GM12875 (cell line): ENCODE measurements at regions not wholly inside any gene's neighbourhood (a gene's known extent, or its start where the extent isn't known, plus 50 kb on each side); places are given as distances from the start of the nearest gene placed in this dataset.
"Not testable (repeated sequence)": the region's sequence is repeated elsewhere in the genome, so short reads cannot be mapped to it uniquely, and the experiment has no call there.

ENCODE experiments used
- H3K4me3 ChIP-seq: one replicate; pipeline ENCODE4 v1.5.1; 2011; ENCODE audit warnings: low read depth, low read length, control low read depth
- TF ChIP-seq, protein P1 (sequence below): IDR thresholded peaks from 2 replicates; pipeline ENCODE4 v1.5.1; 2011; ENCODE audit warnings: low read depth, mild to moderate bottlenecking, control low read depth, inconsistent platforms, low read length, moderate library complexity, borderline replicate concordance; ENCODE audit not compliant: insufficient read depth

- H3K4me3 ChIP-seq, result no peak overlapping the region
- TF ChIP-seq, protein P1, sequence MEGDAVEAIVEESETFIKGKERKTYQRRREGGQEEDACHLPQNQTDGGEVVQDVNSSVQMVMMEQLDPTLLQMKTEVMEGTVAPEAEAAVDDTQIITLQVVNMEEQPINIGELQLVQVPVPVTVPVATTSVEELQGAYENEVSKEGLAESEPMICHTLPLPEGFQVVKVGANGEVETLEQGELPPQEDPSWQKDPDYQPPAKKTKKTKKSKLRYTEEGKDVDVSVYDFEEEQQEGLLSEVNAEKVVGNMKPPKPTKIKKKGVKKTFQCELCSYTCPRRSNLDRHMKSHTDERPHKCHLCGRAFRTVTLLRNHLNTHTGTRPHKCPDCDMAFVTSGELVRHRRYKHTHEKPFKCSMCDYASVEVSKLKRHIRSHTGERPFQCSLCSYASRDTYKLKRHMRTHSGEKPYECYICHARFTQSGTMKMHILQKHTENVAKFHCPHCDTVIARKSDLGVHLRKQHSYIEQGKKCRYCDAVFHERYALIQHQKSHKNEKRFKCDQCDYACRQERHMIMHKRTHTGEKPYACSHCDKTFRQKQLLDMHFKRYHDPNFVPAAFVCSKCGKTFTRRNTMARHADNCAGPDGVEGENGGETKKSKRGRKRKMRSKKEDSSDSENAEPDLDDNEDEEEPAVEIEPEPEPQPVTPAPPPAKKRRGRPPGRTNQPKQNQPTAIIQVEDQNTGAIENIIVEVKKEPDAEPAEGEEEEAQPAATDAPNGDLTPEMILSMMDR, result no peak
Observed at GRCh38 chr6:114886670-114887436, 544.0 kb upstream of the HS3ST5 start.

DNA sequence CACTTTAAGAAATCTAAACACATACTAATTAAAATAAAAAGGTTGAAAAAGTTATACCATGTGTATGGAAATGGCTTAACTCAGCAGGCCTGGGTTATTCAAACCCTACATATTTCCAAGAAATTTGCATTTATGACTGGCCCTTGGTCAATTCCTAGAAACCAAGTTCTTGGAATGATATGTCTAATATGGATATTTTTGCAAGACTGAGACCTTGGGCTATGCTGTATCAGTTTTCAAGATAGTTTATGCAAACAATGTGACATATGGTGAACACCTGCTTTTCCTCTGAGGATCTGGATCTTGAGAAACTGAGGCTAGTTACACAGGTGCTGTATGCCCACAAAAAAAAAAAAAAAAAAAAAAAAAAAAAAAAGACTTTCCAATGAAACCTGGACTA is 536.9 kb upstream of the HS3ST5 start:
- no peak overlapping the region for H3K4me3 ChIP-seq
- TF ChIP-seq, protein P1, result no peak

- H3K4me3 ChIP-seq, result no peak overlapping the region
- TF ChIP-seq, protein P1, result no peak
Observed at GRCh38 chr6:114878091-114878490, 535.3 kb upstream of the HS3ST5 start.

- TF ChIP-seq, protein P1, result no peak
- H3K4me3 ChIP-seq, result no peak overlapping the region
Observed at GRCh38 chr6:114874410-114874809, 531.6 kb upstream of the HS3ST5 start.

- not testable (repeated sequence) for H3K4me3 ChIP-seq
Observed at GRCh38 chr6:114865506-114865905, 522.7 kb upstream of the HS3ST5 start.

GRCh38 chr6:114863610-114864009 is 520.8 kb upstream of the HS3ST5 start:
- TF ChIP-seq, protein P1, result no peak
- H3K4me3 ChIP-seq, result no peak overlapping the region

GRCh38 chr6:114862819-114863218 is 520.0 kb upstream of the HS3ST5 start:
- TF ChIP-seq, protein P1, result no peak
- H3K4me3 ChIP-seq, result no peak overlapping the region
